K562 (cell line): ENCODE measurements at regions not wholly inside any gene's neighbourhood (a gene's known extent, or its start where the extent isn't known, plus 50 kb on each side); places are given as distances from the start of the nearest gene placed in this dataset.

Experiments used
- ATAC-seq: fragments of 200-7000 bp; cut with Tn5 transposase; 3 replicates; pipeline ENCODE4 v1.9.1; 2020; ENCODE audit warnings: moderate library complexity
- BruUV-seq: library from RNA; stranded (reverse); fragments of 400-500 nt; replicated peaks from 2 replicates; lab custom pipeline; 2021; lab: Mats Ljungman, UMichigan
- CTCF ChIA-PET: fragments of 300-600 bp; formaldehyde crosslinking; extraction: SDS; loops from one replicate; lab custom pipeline; 2021; ENCODE audit warnings: low intra/inter-chr PET ratio; lab: Yijun Ruan, JAX
- POLR2A ChIA-PET: fragments of 300-600, 350-650 bp; sonication (Branson Sonifier 250); formaldehyde crosslinking; extraction: SDS; loops from one replicate; lab custom pipeline; 2021; ENCODE audit warnings: antibody characterized with exemption, inconsistent platforms; lab: Yijun Ruan, JAX
- DNase-seq, 4 experiments: peaks; one replicate each; pipeline versions ENCODE4 v3.0.0 to v3.0.0-alpha.2; 2011 to 2018; ENCODE audit warnings: low spot score in 3 of 4, mixed read lengths in 3 of 4; ENCODE audit errors: extremely low read depth in 1 of 4
- FAIRE-seq: peaks from 2 replicates; lab custom pipeline; 2011; peaks lifted over from hg19 to GRCh38; lab: Jason Lieb, UNC
- H2AFZ ChIP-seq: 2 replicates; pipeline ENCODE4 v1.6.0; 2011; ENCODE audit warnings: low read depth, low read length, control low read depth, inconsistent platforms
- H3K27ac ChIP-seq: fragments of 200-600 bp; 3 replicates; pipeline ENCODE4 v1.8.0; 2011; ENCODE audit warnings: low read depth, mild to moderate bottlenecking, control low read depth, inconsistent platforms, low read length, moderate library complexity, mixed read lengths; ENCODE audit errors: extremely low read depth
- H3K27me3 ChIP-seq, 2 experiments: fragments of 300-600 bp in 1 of 2; 2 replicates in 1 of 2; 3 replicates in 1 of 2; pipeline versions ENCODE4 v1.6.0 to v1.8.0; 2011; ENCODE audit warnings: inconsistent platforms in 2 of 2, low read length in 2 of 2, mild to moderate bottlenecking in 1 of 2, mixed read lengths in 1 of 2, moderate library complexity in 1 of 2; ENCODE audit not compliant: control insufficient read depth in 2 of 2, insufficient read depth in 2 of 2
- H3K36me3 ChIP-seq: fragments of 300-600 bp; 3 replicates; pipeline ENCODE4 v1.8.0; 2011; ENCODE audit warnings: mild to moderate bottlenecking, low read length, inconsistent platforms; ENCODE audit not compliant: control insufficient read depth, insufficient read depth
- H3K4me1 ChIP-seq, 2 experiments: fragments of 200-600 bp in 1 of 2; replicated peaks in 1 of 2; 2 replicates in 1 of 2; 3 replicates in 1 of 2; pipeline versions ENCODE4 v1.5.1 to v1.8.0; 2011; ENCODE audit warnings: inconsistent platforms in 2 of 2, low read length in 2 of 2, mild to moderate bottlenecking in 1 of 2, mixed read lengths in 1 of 2, moderate library complexity in 1 of 2; ENCODE audit not compliant: control insufficient read depth in 2 of 2, insufficient read depth in 2 of 2
- H3K4me2 ChIP-seq: 2 replicates; pipeline ENCODE4 v1.6.1; 2011; ENCODE audit warnings: low read length, control low read depth, inconsistent platforms, mixed read lengths; ENCODE audit not compliant: insufficient read depth
- H3K4me3 ChIP-seq: fragments of 200-600 bp; sonication (generic), shearing (Covaris generic); 2 replicates; pipeline ENCODE4 v1.5.1; 2016; ENCODE audit warnings: control low read depth, inconsistent platforms
- H3K79me2 ChIP-seq: fragments of 200-600 bp; 3 replicates; pipeline ENCODE4 v1.8.0; 2011; ENCODE audit warnings: low read length, inconsistent platforms; ENCODE audit not compliant: control insufficient read depth, insufficient read depth
- H3K9ac ChIP-seq, 2 experiments: 2 replicates each; pipeline versions ENCODE4 v1.6.0 to v1.6.1; 2011; ENCODE audit warnings: low read depth in 2 of 2, low read length in 2 of 2, control low read depth in 1 of 2, inconsistent platforms in 1 of 2, mild to moderate bottlenecking in 1 of 2, mixed read lengths in 1 of 2; ENCODE audit not compliant: insufficient read depth in 1 of 2
- H3K9me1 ChIP-seq: one replicate; pipeline ENCODE4 v1.6.0; 2011; ENCODE audit warnings: inconsistent platforms, mild to moderate bottlenecking, low read length, moderate library complexity; ENCODE audit not compliant: control insufficient read depth, insufficient read depth
- H3K9me3 ChIP-seq: replicated peaks from 2 replicates; pipeline ENCODE4 v1.5.1; 2011; ENCODE audit warnings: low read depth, low read length, inconsistent platforms; ENCODE audit not compliant: control insufficient read depth, insufficient read depth
- H4K20me1 ChIP-seq: replicated peaks from 2 replicates; pipeline ENCODE4 v1.6.1; 2011; ENCODE audit warnings: low read length, inconsistent platforms, mixed read lengths; ENCODE audit not compliant: control insufficient read depth, insufficient read depth
- CBX3 ChIP-seq, 2 experiments: IDR thresholded peaks; 1 replicate in 1 of 2; 2 replicates in 1 of 2; pipeline ENCODE4 v1.6.1; 2012; ENCODE audit warnings: inconsistent platforms in 2 of 2, low read length in 2 of 2, borderline replicate concordance in 1 of 2, control low read depth in 1 of 2
- E4F1 ChIP-seq: fragments of 250-450 bp; sonication (Bioruptor Pico); IDR thresholded peaks from 2 replicates; pipeline ENCODE4 v1.5.0; 2021; ENCODE audit warnings: mild to moderate bottlenecking, borderline replicate concordance
- NELFE ChIP-seq: IDR thresholded peaks from 2 replicates; pipeline ENCODE4 v1.6.1; 2011; ENCODE audit warnings: mild to moderate bottlenecking; ENCODE audit not compliant: insufficient read depth, insufficient read length
- SETDB1 ChIP-seq: IDR thresholded peaks from one replicate; pipeline ENCODE4 v1.6.1; 2012; ENCODE audit warnings: low read length, control low read depth, inconsistent platforms
- TSC22D4 ChIP-seq: fragments of 450-650 bp; IDR thresholded peaks from 2 replicates; pipeline ENCODE4 v1.6.1; 2016; ENCODE audit warnings: missing genetic modification characterization, missing biosample characterization, control low read depth
- WGBS: fragments of 100-300 bp; shearing (Covaris generic); methylation state at CpG from one replicate; pipeline ENCODE4 v1.1.6; 2016; ENCODE audit warnings: low coverage, mixed read lengths; ENCODE audit not compliant: insufficient coverage; ENCODE audit errors: missing lambda C conversion rate; 5-methylcytosine and 5-hydroxymethylcytosine counted together
- in situ Hi-C: fragments of 300-500 bp; cut with MboI; formaldehyde crosslinking; loops from 4 replicates; pipeline ENCODE4 v1.15.0; 2018; ENCODE audit warnings: inconsistent platforms, mixed read lengths
- intact Hi-C: fragments of 100-400 bp; cut with micrococcal nuclease; formaldehyde crosslinking; loops from 2 replicates; pipeline ENCODE4 v1.14.2; 2022

- TF ChIP-seq E4F1 (CRISPR knock-in tag) (no peak), SETDB1 (no peak)
- TF ChIP-seq, all 486 proteins: peak for 0
These were observed 417.7 kb upstream of the TGFBR2 start (continued) for GRCh38 chr3:30188713-30189112.

GRCh38 chr3:30189900-30190299 lies 416.5 kb upstream of the TGFBR2 start:
- no peak for DNase-seq
- no peaks in the 10 kb centered on the region for H3K9me1 ChIP-seq
- BruUV-seq, result no TSS peak
- no peak overlapping the region for H3K4me3 ChIP-seq
- no peaks in the 10 kb centered on the region for H3K36me3 ChIP-seq
- intact Hi-C loops (no loop called here), in situ Hi-C loops (no loop called here)
- no peaks in the 10 kb centered on the region for H3K79me2 ChIP-seq
- TF ChIP-seq TSC22D4 (tag) (no peak), CBX3 (IDR thresholded peaks at IDR 0.05; ENCODE audit: borderline replicate concordance in 1 of 2, low read length in 2 of 2) (no peak), NELFE (no peak)
- no peak overlapping the region for H3K9ac ChIP-seq
- ChIA-PET POLR2A (no interaction called here), CTCF (no interaction called here)
- no peak overlapping the region for H3K27ac ChIP-seq
- H3K9me3 ChIP-seq, result no peaks in the 10 kb centered on the region
- no peaks in the 10 kb centered on the region for H4K20me1 ChIP-seq
- H3K27me3 ChIP-seq, result no peaks in the 10 kb centered on the region
- 0% methylated on average over 3 of the region's 3 CpGs for WGBS
- no peak for FAIRE-seq
- H3K4me2 ChIP-seq, result no peak overlapping the region
- no peak for ATAC-seq
- no peak overlapping the region for H2AFZ ChIP-seq
- no peaks in the 10 kb centered on the region for H3K4me1 ChIP-seq
